K562 (cell line): ENCODE measurements at regions not wholly inside any gene's neighbourhood (a gene's known extent, or its start where the extent isn't known, plus 50 kb on each side); places are given as distances from the start of the nearest gene placed in this dataset.
A peak's percentile ranks its signal among the peaks of the same experiment; 100 is the strongest.

ENCODE experiments used
- ATAC-seq: fragments of 200-7000 bp; cut with Tn5 transposase; 3 replicates; pipeline ENCODE4 v1.9.1; 2020; ENCODE audit warnings: moderate library complexity
- BruUV-seq: library from RNA; stranded (reverse); fragments of 400-500 nt; replicated peaks from 2 replicates; lab custom pipeline; 2021; lab: Mats Ljungman, UMichigan
- CTCF ChIA-PET: fragments of 300-600 bp; formaldehyde crosslinking; extraction: SDS; loops from one replicate; lab custom pipeline; 2021; ENCODE audit warnings: low intra/inter-chr PET ratio; lab: Yijun Ruan, JAX
- POLR2A ChIA-PET: fragments of 300-600, 350-650 bp; sonication (Branson Sonifier 250); formaldehyde crosslinking; extraction: SDS; loops from one replicate; lab custom pipeline; 2021; ENCODE audit warnings: antibody characterized with exemption, inconsistent platforms; lab: Yijun Ruan, JAX
- DNase-seq, 4 experiments: peaks; one replicate each; pipeline versions ENCODE4 v3.0.0 to v3.0.0-alpha.2; 2011 to 2018; ENCODE audit warnings: low spot score in 3 of 4, mixed read lengths in 3 of 4; ENCODE audit errors: extremely low read depth in 1 of 4
- FAIRE-seq: peaks from 2 replicates; lab custom pipeline; 2011; peaks lifted over from hg19 to GRCh38; lab: Jason Lieb, UNC
- H2AFZ ChIP-seq: 2 replicates; pipeline ENCODE4 v1.6.0; 2011; ENCODE audit warnings: low read depth, low read length, control low read depth, inconsistent platforms
- H3K27ac ChIP-seq: fragments of 200-600 bp; 3 replicates; pipeline ENCODE4 v1.8.0; 2011; ENCODE audit warnings: low read depth, mild to moderate bottlenecking, control low read depth, inconsistent platforms, low read length, moderate library complexity, mixed read lengths; ENCODE audit errors: extremely low read depth
- H3K27me3 ChIP-seq, 2 experiments: fragments of 300-600 bp in 1 of 2; 2 replicates in 1 of 2; 3 replicates in 1 of 2; pipeline versions ENCODE4 v1.6.0 to v1.8.0; 2011; ENCODE audit warnings: inconsistent platforms in 2 of 2, low read length in 2 of 2, mild to moderate bottlenecking in 1 of 2, mixed read lengths in 1 of 2, moderate library complexity in 1 of 2; ENCODE audit not compliant: control insufficient read depth in 2 of 2, insufficient read depth in 2 of 2
- H3K36me3 ChIP-seq: fragments of 300-600 bp; 3 replicates; pipeline ENCODE4 v1.8.0; 2011; ENCODE audit warnings: mild to moderate bottlenecking, low read length, inconsistent platforms; ENCODE audit not compliant: control insufficient read depth, insufficient read depth
- H3K4me1 ChIP-seq, 2 experiments: fragments of 200-600 bp in 1 of 2; replicated peaks in 1 of 2; 2 replicates in 1 of 2; 3 replicates in 1 of 2; pipeline versions ENCODE4 v1.5.1 to v1.8.0; 2011; ENCODE audit warnings: inconsistent platforms in 2 of 2, low read length in 2 of 2, mild to moderate bottlenecking in 1 of 2, mixed read lengths in 1 of 2, moderate library complexity in 1 of 2; ENCODE audit not compliant: control insufficient read depth in 2 of 2, insufficient read depth in 2 of 2
- H3K4me2 ChIP-seq: 2 replicates; pipeline ENCODE4 v1.6.1; 2011; ENCODE audit warnings: low read length, control low read depth, inconsistent platforms, mixed read lengths; ENCODE audit not compliant: insufficient read depth
- H3K4me3 ChIP-seq: fragments of 200-600 bp; sonication (generic), shearing (Covaris generic); 2 replicates; pipeline ENCODE4 v1.5.1; 2016; ENCODE audit warnings: control low read depth, inconsistent platforms
- H3K79me2 ChIP-seq: fragments of 200-600 bp; 3 replicates; pipeline ENCODE4 v1.8.0; 2011; ENCODE audit warnings: low read length, inconsistent platforms; ENCODE audit not compliant: control insufficient read depth, insufficient read depth
- H3K9ac ChIP-seq, 2 experiments: 2 replicates each; pipeline versions ENCODE4 v1.6.0 to v1.6.1; 2011; ENCODE audit warnings: low read depth in 2 of 2, low read length in 2 of 2, control low read depth in 1 of 2, inconsistent platforms in 1 of 2, mild to moderate bottlenecking in 1 of 2, mixed read lengths in 1 of 2; ENCODE audit not compliant: insufficient read depth in 1 of 2
- H3K9me1 ChIP-seq: one replicate; pipeline ENCODE4 v1.6.0; 2011; ENCODE audit warnings: inconsistent platforms, mild to moderate bottlenecking, low read length, moderate library complexity; ENCODE audit not compliant: control insufficient read depth, insufficient read depth
- H3K9me3 ChIP-seq: replicated peaks from 2 replicates; pipeline ENCODE4 v1.5.1; 2011; ENCODE audit warnings: low read depth, low read length, inconsistent platforms; ENCODE audit not compliant: control insufficient read depth, insufficient read depth
- H4K20me1 ChIP-seq: replicated peaks from 2 replicates; pipeline ENCODE4 v1.6.1; 2011; ENCODE audit warnings: low read length, inconsistent platforms, mixed read lengths; ENCODE audit not compliant: control insufficient read depth, insufficient read depth
- FOS ChIP-seq: IDR thresholded peaks from 3 replicates; pipeline ENCODE4 v1.6.1; 2011; ENCODE audit not compliant: insufficient read length; ENCODE audit errors: extremely low read depth
- LCOR ChIP-seq: sonication (generic); formaldehyde crosslinking; IDR thresholded peaks from 2 replicates; pipeline ENCODE4 v1.8.0; 2022; ENCODE audit warnings: mild to moderate bottlenecking, missing genetic modification reagents
- LEF1 ChIP-seq: fragments of 450-650 bp; IDR thresholded peaks from 2 replicates; pipeline ENCODE4 v1.6.1; 2016; ENCODE audit warnings: mild to moderate bottlenecking
- NFATC3 ChIP-seq: fragments of 450-650 bp; IDR thresholded peaks from 2 replicates; pipeline ENCODE4 v1.6.1; 2017; ENCODE audit warnings: mild to moderate bottlenecking
- POLR3G ChIP-seq: IDR thresholded peaks from 2 replicates; pipeline ENCODE4 v1.6.1; 2011; ENCODE audit not compliant: insufficient read length, insufficient replicate concordance; ENCODE audit errors: extremely low read depth
- SIRT6 ChIP-seq: IDR thresholded peaks from one replicate; pipeline ENCODE4 v1.6.1; 2012; ENCODE audit warnings: low read depth, mild to moderate bottlenecking, control low read depth, inconsistent platforms, low read length, moderate library complexity
- ZNF253 ChIP-seq: fragments of 250-450 bp; sonication (Bioruptor Pico); conservative IDR thresholded peaks from 2 replicates; pipeline ENCODE4 v1.6.1; 2021; ENCODE audit warnings: mild to moderate bottlenecking
- WGBS: fragments of 100-300 bp; shearing (Covaris generic); methylation state at CpG from one replicate; pipeline ENCODE4 v1.1.6; 2016; ENCODE audit warnings: low coverage, mixed read lengths; ENCODE audit not compliant: insufficient coverage; ENCODE audit errors: missing lambda C conversion rate; 5-methylcytosine and 5-hydroxymethylcytosine counted together
- in situ Hi-C: fragments of 300-500 bp; cut with MboI; formaldehyde crosslinking; loops from 4 replicates; pipeline ENCODE4 v1.15.0; 2018; ENCODE audit warnings: inconsistent platforms, mixed read lengths
- intact Hi-C: fragments of 100-400 bp; cut with micrococcal nuclease; formaldehyde crosslinking; loops from 2 replicates; pipeline ENCODE4 v1.14.2; 2022
- TF ChIP-seq, protein P1 (sequence below): fragments of 250-450 bp; sonication (Bioruptor Pico); IDR thresholded peaks from 2 replicates; pipeline ENCODE4 v1.4.0; 2020
- TF ChIP-seq, protein P2 (sequence below): sonication (generic); formaldehyde crosslinking; IDR thresholded peaks from 2 replicates; pipeline ENCODE4 v1.9.0; 2022; ENCODE audit warnings: mild to moderate bottlenecking, missing genetic modification reagents
- TF ChIP-seq, protein P3 (sequence below): fragments of 450-650 bp; IDR thresholded peaks from 2 replicates; pipeline ENCODE4 v1.6.1; 2016; ENCODE audit warnings: borderline replicate concordance

DNA sequence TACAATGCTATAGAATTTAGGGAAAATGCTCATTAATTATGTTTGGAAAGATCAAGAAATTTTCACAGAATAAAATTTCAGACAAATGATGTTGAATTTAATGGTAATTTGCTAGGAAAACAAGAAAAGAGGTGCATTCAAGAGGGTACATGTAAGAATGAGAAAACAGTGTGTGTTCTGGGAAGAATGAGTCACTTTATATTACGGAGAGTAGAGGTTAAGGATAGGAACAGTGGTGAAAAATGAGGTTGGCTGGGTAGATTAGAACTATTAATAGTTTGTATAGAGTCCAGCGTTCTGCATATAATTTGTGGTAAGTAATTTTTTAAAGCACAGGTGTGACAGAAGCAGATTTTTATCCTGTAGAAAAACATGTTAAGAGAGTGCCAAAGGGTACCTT is 336.7 kb upstream of the MBL2 start:
- Histone ChIP-seq H3K9me3 (no peaks in the 10 kb centered on the region), H2AFZ (no peak overlapping the region), H4K20me1 (no peaks in the 10 kb centered on the region), H3K9ac (no peak overlapping the region), H3K4me3 (no peak overlapping the region), H3K79me2 (no peaks in the 10 kb centered on the region), H3K4me1 (no peaks in the 10 kb centered on the region), H3K27me3 (no peaks in the 10 kb centered on the region), H3K36me3 (no peaks in the 10 kb centered on the region), H3K27ac (no peak overlapping the region), H3K9me1 (no peaks in the 10 kb centered on the region), H3K4me2 (no peak overlapping the region)
- peak; percentile 6 for FAIRE-seq
- TF ChIP-seq FOS, result no peak
- TF ChIP-seq POLR3G, result no peak
- TF ChIP-seq NFATC3, result no peak
- TF ChIP-seq, protein P1, sequence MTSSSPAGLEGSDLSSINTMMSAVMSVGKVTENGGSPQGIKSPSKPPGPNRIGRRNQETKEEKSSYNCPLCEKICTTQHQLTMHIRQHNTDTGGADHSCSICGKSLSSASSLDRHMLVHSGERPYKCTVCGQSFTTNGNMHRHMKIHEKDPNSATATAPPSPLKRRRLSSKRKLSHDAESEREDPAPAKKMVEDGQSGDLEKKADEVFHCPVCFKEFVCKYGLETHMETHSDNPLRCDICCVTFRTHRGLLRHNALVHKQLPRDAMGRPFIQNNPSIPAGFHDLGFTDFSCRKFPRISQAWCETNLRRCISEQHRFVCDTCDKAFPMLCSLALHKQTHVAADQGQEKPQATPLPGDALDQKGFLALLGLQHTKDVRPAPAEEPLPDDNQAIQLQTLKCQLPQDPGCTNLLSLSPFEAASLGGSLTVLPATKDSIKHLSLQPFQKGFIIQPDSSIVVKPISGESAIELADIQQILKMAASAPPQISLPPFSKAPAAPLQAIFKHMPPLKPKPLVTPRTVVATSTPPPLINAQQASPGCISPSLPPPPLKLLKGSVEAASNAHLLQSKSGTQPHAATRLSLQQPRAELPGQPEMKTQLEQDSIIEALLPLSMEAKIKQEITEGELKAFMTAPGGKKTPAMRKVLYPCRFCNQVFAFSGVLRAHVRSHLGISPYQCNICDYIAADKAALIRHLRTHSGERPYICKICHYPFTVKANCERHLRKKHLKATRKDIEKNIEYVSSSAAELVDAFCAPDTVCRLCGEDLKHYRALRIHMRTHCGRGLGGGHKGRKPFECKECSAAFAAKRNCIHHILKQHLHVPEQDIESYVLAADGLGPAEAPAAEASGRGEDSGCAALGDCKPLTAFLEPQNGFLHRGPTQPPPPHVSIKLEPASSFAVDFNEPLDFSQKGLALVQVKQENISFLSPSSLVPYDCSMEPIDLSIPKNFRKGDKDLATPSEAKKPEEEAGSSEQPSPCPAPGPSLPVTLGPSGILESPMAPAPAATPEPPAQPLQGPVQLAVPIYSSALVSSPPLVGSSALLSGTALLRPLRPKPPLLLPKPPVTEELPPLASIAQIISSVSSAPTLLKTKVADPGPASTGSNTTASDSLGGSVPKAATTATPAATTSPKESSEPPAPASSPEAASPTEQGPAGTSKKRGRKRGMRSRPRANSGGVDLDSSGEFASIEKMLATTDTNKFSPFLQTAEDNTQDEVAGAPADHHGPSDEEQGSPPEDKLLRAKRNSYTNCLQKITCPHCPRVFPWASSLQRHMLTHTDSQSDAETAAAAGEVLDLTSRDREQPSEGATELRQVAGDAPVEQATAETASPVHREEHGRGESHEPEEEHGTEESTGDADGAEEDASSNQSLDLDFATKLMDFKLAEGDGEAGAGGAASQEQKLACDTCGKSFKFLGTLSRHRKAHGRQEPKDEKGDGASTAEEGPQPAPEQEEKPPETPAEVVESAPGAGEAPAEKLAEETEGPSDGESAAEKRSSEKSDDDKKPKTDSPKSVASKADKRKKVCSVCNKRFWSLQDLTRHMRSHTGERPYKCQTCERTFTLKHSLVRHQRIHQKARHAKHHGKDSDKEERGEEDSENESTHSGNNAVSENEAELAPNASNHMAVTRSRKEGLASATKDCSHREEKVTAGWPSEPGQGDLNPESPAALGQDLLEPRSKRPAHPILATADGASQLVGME (CRISPR knock-in tag), result no peak
- TF ChIP-seq LCOR (CRISPR knock-in tag), result no peak
- TF ChIP-seq, protein P2, sequence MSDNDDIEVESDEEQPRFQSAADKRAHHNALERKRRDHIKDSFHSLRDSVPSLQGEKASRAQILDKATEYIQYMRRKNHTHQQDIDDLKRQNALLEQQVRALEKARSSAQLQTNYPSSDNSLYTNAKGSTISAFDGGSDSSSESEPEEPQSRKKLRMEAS (CRISPR knock-in tag), result no peak
- TF ChIP-seq, protein P3, sequence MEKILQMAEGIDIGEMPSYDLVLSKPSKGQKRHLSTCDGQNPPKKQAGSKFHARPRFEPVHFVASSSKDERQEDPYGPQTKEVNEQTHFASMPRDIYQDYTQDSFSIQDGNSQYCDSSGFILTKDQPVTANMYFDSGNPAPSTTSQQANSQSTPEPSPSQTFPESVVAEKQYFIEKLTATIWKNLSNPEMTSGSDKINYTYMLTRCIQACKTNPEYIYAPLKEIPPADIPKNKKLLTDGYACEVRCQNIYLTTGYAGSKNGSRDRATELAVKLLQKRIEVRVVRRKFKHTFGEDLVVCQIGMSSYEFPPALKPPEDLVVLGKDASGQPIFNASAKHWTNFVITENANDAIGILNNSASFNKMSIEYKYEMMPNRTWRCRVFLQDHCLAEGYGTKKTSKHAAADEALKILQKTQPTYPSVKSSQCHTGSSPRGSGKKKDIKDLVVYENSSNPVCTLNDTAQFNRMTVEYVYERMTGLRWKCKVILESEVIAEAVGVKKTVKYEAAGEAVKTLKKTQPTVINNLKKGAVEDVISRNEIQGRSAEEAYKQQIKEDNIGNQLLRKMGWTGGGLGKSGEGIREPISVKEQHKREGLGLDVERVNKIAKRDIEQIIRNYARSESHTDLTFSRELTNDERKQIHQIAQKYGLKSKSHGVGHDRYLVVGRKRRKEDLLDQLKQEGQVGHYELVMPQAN, result no peak
- TF ChIP-seq SIRT6, result no peak
- no peak for TF ChIP-seq ZNF253 (CRISPR knock-in tag)
- TF ChIP-seq LEF1, result no peak
- in situ Hi-C loops, result no loop called here
- ChIA-PET POLR2A (no interaction called here), CTCF (no interaction called here)
- no TSS peak for BruUV-seq
- ATAC-seq, result no peak
- intact Hi-C loops, result no loop called here
- WGBS, result 2% methylated on average over 2 of the region's 2 CpGs
- no peak for DNase-seq
